ENCODE measurements at regions not wholly inside any gene's neighbourhood (a gene's known extent, or its start where the extent isn't known, plus 50 kb on each side); places are given as distances from the start of the nearest gene placed in this dataset.

DNA sequence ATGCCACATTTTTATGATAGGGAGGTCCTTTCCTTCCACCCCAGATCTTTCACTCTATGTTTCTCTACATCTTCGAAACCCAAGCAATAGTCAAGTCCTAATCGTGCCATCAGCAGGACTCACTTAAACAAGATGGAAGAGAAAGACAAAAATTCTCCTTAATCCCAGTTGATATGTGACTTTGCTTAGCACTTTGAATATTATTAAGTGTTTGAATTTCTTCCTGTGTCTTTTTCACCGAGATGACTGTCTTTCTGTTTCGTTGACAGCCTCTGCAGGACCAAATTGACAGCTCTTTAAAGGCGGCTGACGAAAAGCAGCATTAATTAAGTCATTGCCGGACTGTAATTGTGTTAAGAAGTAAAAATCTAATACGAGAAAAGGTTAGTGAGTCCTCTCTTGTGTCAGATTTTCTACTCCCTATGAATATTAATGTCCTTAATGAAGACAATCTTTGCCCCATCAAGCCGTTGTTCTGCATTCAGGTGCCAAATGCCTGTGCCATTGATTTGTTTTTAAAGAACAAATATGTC lies 208.8 kb upstream of the TSHZ2 start:
- TF ChIP-seq, protein P1, sequence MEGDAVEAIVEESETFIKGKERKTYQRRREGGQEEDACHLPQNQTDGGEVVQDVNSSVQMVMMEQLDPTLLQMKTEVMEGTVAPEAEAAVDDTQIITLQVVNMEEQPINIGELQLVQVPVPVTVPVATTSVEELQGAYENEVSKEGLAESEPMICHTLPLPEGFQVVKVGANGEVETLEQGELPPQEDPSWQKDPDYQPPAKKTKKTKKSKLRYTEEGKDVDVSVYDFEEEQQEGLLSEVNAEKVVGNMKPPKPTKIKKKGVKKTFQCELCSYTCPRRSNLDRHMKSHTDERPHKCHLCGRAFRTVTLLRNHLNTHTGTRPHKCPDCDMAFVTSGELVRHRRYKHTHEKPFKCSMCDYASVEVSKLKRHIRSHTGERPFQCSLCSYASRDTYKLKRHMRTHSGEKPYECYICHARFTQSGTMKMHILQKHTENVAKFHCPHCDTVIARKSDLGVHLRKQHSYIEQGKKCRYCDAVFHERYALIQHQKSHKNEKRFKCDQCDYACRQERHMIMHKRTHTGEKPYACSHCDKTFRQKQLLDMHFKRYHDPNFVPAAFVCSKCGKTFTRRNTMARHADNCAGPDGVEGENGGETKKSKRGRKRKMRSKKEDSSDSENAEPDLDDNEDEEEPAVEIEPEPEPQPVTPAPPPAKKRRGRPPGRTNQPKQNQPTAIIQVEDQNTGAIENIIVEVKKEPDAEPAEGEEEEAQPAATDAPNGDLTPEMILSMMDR (IDR thresholded peaks at IDR 0.05; ENCODE audit: poor library complexity, severe bottlenecking): no peak
- no peak for TF ChIP-seq TAF1 (IDR thresholded peaks at IDR 0.05; ENCODE audit: low read depth)
- TF ChIP-seq EZH2 (IDR thresholded peaks at IDR 0.05; ENCODE audit: borderline replicate concordance, insufficient read depth, low read length, poor library complexity, severe bottlenecking): no peak
- TF ChIP-seq, protein P2, sequence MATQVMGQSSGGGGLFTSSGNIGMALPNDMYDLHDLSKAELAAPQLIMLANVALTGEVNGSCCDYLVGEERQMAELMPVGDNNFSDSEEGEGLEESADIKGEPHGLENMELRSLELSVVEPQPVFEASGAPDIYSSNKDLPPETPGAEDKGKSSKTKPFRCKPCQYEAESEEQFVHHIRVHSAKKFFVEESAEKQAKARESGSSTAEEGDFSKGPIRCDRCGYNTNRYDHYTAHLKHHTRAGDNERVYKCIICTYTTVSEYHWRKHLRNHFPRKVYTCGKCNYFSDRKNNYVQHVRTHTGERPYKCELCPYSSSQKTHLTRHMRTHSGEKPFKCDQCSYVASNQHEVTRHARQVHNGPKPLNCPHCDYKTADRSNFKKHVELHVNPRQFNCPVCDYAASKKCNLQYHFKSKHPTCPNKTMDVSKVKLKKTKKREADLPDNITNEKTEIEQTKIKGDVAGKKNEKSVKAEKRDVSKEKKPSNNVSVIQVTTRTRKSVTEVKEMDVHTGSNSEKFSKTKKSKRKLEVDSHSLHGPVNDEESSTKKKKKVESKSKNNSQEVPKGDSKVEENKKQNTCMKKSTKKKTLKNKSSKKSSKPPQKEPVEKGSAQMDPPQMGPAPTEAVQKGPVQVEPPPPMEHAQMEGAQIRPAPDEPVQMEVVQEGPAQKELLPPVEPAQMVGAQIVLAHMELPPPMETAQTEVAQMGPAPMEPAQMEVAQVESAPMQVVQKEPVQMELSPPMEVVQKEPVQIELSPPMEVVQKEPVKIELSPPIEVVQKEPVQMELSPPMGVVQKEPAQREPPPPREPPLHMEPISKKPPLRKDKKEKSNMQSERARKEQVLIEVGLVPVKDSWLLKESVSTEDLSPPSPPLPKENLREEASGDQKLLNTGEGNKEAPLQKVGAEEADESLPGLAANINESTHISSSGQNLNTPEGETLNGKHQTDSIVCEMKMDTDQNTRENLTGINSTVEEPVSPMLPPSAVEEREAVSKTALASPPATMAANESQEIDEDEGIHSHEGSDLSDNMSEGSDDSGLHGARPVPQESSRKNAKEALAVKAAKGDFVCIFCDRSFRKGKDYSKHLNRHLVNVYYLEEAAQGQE (IDR thresholded peaks at IDR 0.05; ENCODE audit: borderline replicate concordance): no peak
